PC-3 (cell line): ENCODE measurements at regions not wholly inside any gene's neighbourhood (a gene's known extent, or its start where the extent isn't known, plus 50 kb on each side); places are given as distances from the start of the nearest gene placed in this dataset.

Source experiments
- ATAC-seq: fragments of 200-7000 bp; cut with Tn5 transposase; 2 replicates; pipeline ENCODE4 v1.9.1; 2020; ENCODE audit warnings: mild to moderate bottlenecking, moderate library complexity
- BruUV-seq: library from RNA; stranded (reverse); fragments of 400-500 nt; replicated peaks from 2 replicates; lab custom pipeline; 2021; lab: Mats Ljungman, UMichigan
- CTCF ChIA-PET: fragments of 300-600 bp; sonication (Branson Sonifier 250); formaldehyde crosslinking; loops from one replicate; lab custom pipeline; 2022; ENCODE audit warnings: antibody characterized with exemption; lab: Charles Lee
- POLR2A ChIA-PET: fragments of 300-600 bp; sonication (Branson Sonifier 250); formaldehyde crosslinking; loops from one replicate; lab custom pipeline; 2022; ENCODE audit warnings: antibody characterized with exemption; ENCODE audit not compliant: unreplicated experiment; lab: Charles Lee
- DNase-seq: peaks from one replicate; pipeline ENCODE4 v3.0.0-alpha.2; 2015
- H2AFZ ChIP-seq: fragments of 300-600 bp; sonication (generic); 2 replicates; pipeline ENCODE4 v1.6.0; 2016; ENCODE audit warnings: antibody characterized with exemption, low read length
- H3F3A ChIP-seq: fragments of 300-600 bp; sonication (generic); one replicate; pipeline ENCODE4 v1.6.0; 2017; ENCODE audit warnings: antibody characterized with exemption, low read length, control low read depth, mild to moderate bottlenecking; ENCODE audit not compliant: unreplicated experiment
- H3K27ac ChIP-seq: fragments of 300-600 bp; sonication (generic); 2 replicates; pipeline ENCODE4 v1.5.1; 2016; ENCODE audit warnings: mild to moderate bottlenecking, low read length
- H3K27me3 ChIP-seq: fragments of 300-600 bp; sonication (generic); 2 replicates; pipeline ENCODE4 v1.6.1; 2016; ENCODE audit warnings: low read length, mixed read lengths
- H3K36me3 ChIP-seq: fragments of 300-600 bp; sonication (generic); 2 replicates; pipeline ENCODE4 v1.6.1; 2016; ENCODE audit warnings: low read depth, mixed run types, low read length, mixed read lengths
- H3K4me1 ChIP-seq: fragments of 300-600 bp; sonication (generic); 2 replicates; pipeline ENCODE4 v1.5.1; 2016; ENCODE audit warnings: low read length; ENCODE audit not compliant: insufficient read depth
- H3K4me2 ChIP-seq: fragments of 300-600 bp; sonication (generic); 2 replicates; pipeline ENCODE4 v1.6.0; 2016; ENCODE audit warnings: low read length
- H3K4me3 ChIP-seq: fragments of 300-600 bp; sonication (generic); 2 replicates; pipeline ENCODE4 v1.5.1; 2016; ENCODE audit warnings: mild to moderate bottlenecking, low read length, mixed read lengths
- H3K79me2 ChIP-seq: fragments of 300-600 bp; sonication (generic); 2 replicates; pipeline ENCODE4 v1.6.1; 2017; ENCODE audit warnings: low read length, mixed read lengths
- H3K9ac ChIP-seq: fragments of 300-600 bp; sonication (generic); 2 replicates; pipeline ENCODE4 v1.6.0; 2016; ENCODE audit warnings: mild to moderate bottlenecking, low read length
- H3K9me2 ChIP-seq: fragments of 300-600 bp; sonication (generic); replicated peaks from 2 replicates; pipeline ENCODE4 v1.6.1; 2016; ENCODE audit warnings: mixed run types, low read length, mixed read lengths
- H3K9me3 ChIP-seq: fragments of 300-600 bp; sonication (generic); 2 replicates; pipeline ENCODE4 v1.6.1; 2016; ENCODE audit warnings: low read length, mixed read lengths
- H4K20me1 ChIP-seq: fragments of 300-600 bp; sonication (generic); 2 replicates; pipeline ENCODE4 v1.6.1; 2016; ENCODE audit warnings: low read length, mixed read lengths
- EZH2 ChIP-seq: fragments of 300-600 bp; sonication (generic); IDR thresholded peaks from one replicate; pipeline ENCODE4 v1.6.1; 2017; ENCODE audit warnings: antibody characterized with exemption, mild to moderate bottlenecking, low read length; ENCODE audit not compliant: unreplicated experiment
- EZH2phosphoT487 ChIP-seq: fragments of 300-600 bp; sonication (generic); IDR thresholded peaks from 2 replicates; pipeline ENCODE4 v1.6.1; 2018; ENCODE audit warnings: mild to moderate bottlenecking, antibody characterized with exemption, low read length, borderline replicate concordance
- intact Hi-C: fragments of 100-400 bp; cut with micrococcal nuclease; formaldehyde crosslinking; loops from 2 replicates; pipeline ENCODE4 v1.9.0; 2023
- TF ChIP-seq, protein P1 (sequence below): fragments of 300-600 bp; sonication (generic); conservative IDR thresholded peaks from 2 replicates; pipeline ENCODE4 v1.5.1; 2017; ENCODE audit warnings: antibody characterized with exemption, low read depth, mild to moderate bottlenecking, low read length

DNA sequence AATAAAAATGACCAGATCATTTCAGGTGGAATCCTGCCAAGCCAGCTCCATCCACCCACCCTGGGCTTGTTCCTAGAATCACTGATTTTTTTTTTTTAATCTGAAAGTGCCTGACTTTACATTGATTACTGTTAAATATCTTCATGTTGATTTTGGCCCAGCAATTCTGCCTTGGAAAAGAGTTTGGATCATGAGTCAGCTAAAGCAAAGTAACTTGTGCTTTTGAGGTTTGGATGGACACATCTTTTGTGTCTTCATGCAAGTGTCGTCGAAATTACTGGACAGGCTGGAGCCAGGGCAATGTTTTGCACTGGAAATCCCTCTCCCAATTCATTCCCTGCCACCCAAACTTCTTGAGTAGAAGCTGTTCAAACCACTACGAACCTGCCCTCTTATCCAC is 164.0 kb upstream of the SYT13 start:
- Histone ChIP-seq H3K36me3 (no peaks in the 10 kb centered on the region), H3K9ac (no peak overlapping the region), H3K79me2 (no peaks in the 10 kb centered on the region), H3K27me3 (peaks cover 29% of the 10 kb centered on the region), H4K20me1 (no peaks in the 10 kb centered on the region), H3K4me1 (no peaks in the 10 kb centered on the region), H3K27ac (no peak overlapping the region), H3K4me2 (no peak overlapping the region), H3K9me2 (no peaks in the 10 kb centered on the region), H3F3A (no peaks in the 10 kb centered on the region), H3K9me3 (no peaks in the 10 kb centered on the region), H2AFZ (no peak overlapping the region), H3K4me3 (no peak overlapping the region)
- intact Hi-C loops: no loop called here
- CTCF ChIA-PET: no interaction called here
- no peak for TF ChIP-seq EZH2
- TF ChIP-seq EZH2phosphoT487: no peak
- TF ChIP-seq, protein P1, sequence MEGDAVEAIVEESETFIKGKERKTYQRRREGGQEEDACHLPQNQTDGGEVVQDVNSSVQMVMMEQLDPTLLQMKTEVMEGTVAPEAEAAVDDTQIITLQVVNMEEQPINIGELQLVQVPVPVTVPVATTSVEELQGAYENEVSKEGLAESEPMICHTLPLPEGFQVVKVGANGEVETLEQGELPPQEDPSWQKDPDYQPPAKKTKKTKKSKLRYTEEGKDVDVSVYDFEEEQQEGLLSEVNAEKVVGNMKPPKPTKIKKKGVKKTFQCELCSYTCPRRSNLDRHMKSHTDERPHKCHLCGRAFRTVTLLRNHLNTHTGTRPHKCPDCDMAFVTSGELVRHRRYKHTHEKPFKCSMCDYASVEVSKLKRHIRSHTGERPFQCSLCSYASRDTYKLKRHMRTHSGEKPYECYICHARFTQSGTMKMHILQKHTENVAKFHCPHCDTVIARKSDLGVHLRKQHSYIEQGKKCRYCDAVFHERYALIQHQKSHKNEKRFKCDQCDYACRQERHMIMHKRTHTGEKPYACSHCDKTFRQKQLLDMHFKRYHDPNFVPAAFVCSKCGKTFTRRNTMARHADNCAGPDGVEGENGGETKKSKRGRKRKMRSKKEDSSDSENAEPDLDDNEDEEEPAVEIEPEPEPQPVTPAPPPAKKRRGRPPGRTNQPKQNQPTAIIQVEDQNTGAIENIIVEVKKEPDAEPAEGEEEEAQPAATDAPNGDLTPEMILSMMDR: no peak
- DNase-seq (no peak), ATAC-seq (no peak)
- BruUV-seq: no TSS peak
- POLR2A ChIA-PET: no interaction called here

DNA sequence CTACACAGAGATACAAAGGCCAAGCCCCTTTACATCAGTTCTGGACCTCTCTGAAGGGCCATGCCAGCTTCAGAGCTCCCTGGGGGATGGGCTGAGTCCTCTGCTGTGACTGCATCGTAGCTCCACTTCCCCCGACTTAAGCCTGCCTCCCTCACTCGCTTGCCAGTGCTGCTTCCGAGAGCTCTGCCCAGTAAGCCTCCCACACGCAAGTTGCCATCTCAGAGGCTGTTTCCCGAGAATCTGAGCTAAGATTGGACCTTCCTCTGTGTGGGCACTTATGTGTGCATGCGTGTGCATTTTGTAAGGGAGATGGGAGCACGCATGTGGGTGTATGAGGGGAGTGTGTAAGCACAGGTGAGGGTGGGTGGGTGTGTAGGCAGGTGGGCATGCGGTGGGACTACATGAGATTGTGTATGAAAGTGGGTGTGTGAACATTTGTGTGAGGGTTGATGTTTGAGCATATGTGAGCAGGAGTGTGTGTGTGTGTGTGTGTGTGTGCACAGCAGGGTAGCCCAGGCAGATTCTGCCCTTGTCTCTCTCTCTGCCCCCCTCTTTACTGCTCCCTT is 163.0 kb upstream of the SYT13 start:
- CTCF ChIA-PET: no interaction called here
- no peaks in the 10 kb centered on the region for H3K9me3 ChIP-seq

DNA sequence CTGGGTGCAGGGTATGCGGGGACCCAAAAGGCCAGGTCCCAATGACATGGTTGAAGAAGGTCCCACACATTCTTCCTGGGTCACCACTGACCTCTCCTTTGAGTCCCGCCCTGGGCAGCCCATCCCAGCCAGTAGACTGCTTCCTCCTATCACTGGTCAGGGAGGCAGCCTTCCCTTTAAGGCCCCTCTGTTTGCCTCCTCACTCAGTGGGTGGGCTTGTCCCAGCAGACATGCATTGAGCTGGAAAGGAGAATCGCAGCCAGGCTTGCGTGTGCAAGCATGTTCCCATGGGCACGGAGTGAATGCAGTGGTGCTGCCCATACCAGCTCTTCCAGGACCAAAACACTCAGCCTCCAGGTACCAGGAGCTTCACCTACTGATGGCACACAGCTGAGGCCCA is 162.4 kb upstream of the SYT13 start:
- no TSS peak for BruUV-seq
- no peak overlapping the region for H3K4me3 ChIP-seq
- TF ChIP-seq EZH2 (no peak), EZH2phosphoT487 (no peak)
- TF ChIP-seq, protein P1: no peak
- intact Hi-C loops: no loop called here
- ATAC-seq: no peak
- H3K79me2 ChIP-seq: no peaks in the 10 kb centered on the region
- ChIA-PET CTCF (no interaction called here), POLR2A (no interaction called here)
- H3F3A ChIP-seq: no peaks in the 10 kb centered on the region
- no peaks in the 10 kb centered on the region for H4K20me1 ChIP-seq
- no peak overlapping the region for H2AFZ ChIP-seq
- no peaks in the 10 kb centered on the region for H3K4me1 ChIP-seq
- H3K4me2 ChIP-seq: no peak overlapping the region
- no peak overlapping the region for H3K9ac ChIP-seq
- no peaks in the 10 kb centered on the region for H3K9me2 ChIP-seq
- H3K27ac ChIP-seq: no peak overlapping the region
- no peaks in the 10 kb centered on the region for H3K9me3 ChIP-seq
- H3K36me3 ChIP-seq: no peaks in the 10 kb centered on the region
- H3K27me3 ChIP-seq: peaks cover 43% of the 10 kb centered on the region
- DNase-seq: no peak

More for the DNA sequence above, 163.0 kb upstream of the SYT13 start:
- no peak for DNase-seq
- POLR2A ChIA-PET: no interaction called here
- ATAC-seq: no peak
- no TSS peak for BruUV-seq
- no peaks in the 10 kb centered on the region for H3K36me3 ChIP-seq
- H2AFZ ChIP-seq: no peak overlapping the region
- H3F3A ChIP-seq: no peaks in the 10 kb centered on the region
- no peaks in the 10 kb centered on the region for H3K4me1 ChIP-seq
- TF ChIP-seq EZH2phosphoT487: no peak
- TF ChIP-seq, protein P1: no peak
- no peak for TF ChIP-seq EZH2
- H3K9ac ChIP-seq: no peak overlapping the region
- H3K4me3 ChIP-seq: no peak overlapping the region
- peaks cover 37% of the 10 kb centered on the region for H3K27me3 ChIP-seq
- no peak overlapping the region for H3K27ac ChIP-seq
- no peaks in the 10 kb centered on the region for H3K9me2 ChIP-seq
- no peaks in the 10 kb centered on the region for H3K79me2 ChIP-seq
- H4K20me1 ChIP-seq: no peaks in the 10 kb centered on the region
- intact Hi-C loops: no loop called here
- H3K4me2 ChIP-seq: no peak overlapping the region
